CD14-positive monocyte (primary cell): ENCODE measurements at regions not wholly inside any gene's neighbourhood (a gene's known extent, or its start where the extent isn't known, plus 50 kb on each side); places are given as distances from the start of the nearest gene placed in this dataset.

Experiments used
- DNase-seq, 3 donors: peaks; one replicate each; pipeline ENCODE4 v3.0.0-alpha.2; 2011 to 2022
- H2AFZ ChIP-seq: 2 replicates; pipeline ENCODE4 v1.6.0; 2012; ENCODE audit warnings: mild to moderate bottlenecking, low read depth, low read length, inconsistent platforms; ENCODE audit not compliant: insufficient read depth, poor library complexity, severe bottlenecking
- H3K27ac ChIP-seq, 2 donors: 1 replicate in 1 of 2; 2 replicates in 1 of 2; pipeline ENCODE4 v1.5.1; 2012 to 2013; ENCODE audit warnings: low read length in 2 of 2, control low read depth in 1 of 2, inconsistent platforms in 1 of 2, low read depth in 1 of 2, mild to moderate bottlenecking in 1 of 2
- H3K27me3 ChIP-seq, 2 donors: one replicate each; pipeline versions ENCODE4 v1.6.0 to v1.6.1; 2011 to 2013; ENCODE audit warnings: low read length in 2 of 2; ENCODE audit not compliant: control insufficient read depth in 2 of 2, insufficient read depth in 2 of 2
- H3K36me3 ChIP-seq, 2 donors: replicated peaks in 1 of 2; 1 replicate in 1 of 2; 2 replicates in 1 of 2; pipeline versions ENCODE4 v1.5.1 to v1.6.1; 2012 to 2013; ENCODE audit warnings: low read length in 2 of 2, control low read depth in 1 of 2, inconsistent platforms in 1 of 2, mild to moderate bottlenecking in 1 of 2; ENCODE audit not compliant: insufficient read depth in 2 of 2, control insufficient read depth in 1 of 2
- H3K4me1 ChIP-seq, 2 donors: 1 replicate in 1 of 2; 2 replicates in 1 of 2; pipeline versions ENCODE4 v1.5.1 to v1.6.1; 2012 to 2013; ENCODE audit warnings: low read length in 2 of 2, control low read depth in 1 of 2, inconsistent platforms in 1 of 2, mild to moderate bottlenecking in 1 of 2, moderate library complexity in 1 of 2; ENCODE audit not compliant: insufficient read depth in 2 of 2, control insufficient read depth in 1 of 2
- H3K4me2 ChIP-seq: replicated peaks from 2 replicates; pipeline ENCODE3; 2012; ENCODE audit warnings: low read length, moderate library complexity, mild to moderate bottlenecking; ENCODE audit not compliant: poor library complexity, severe bottlenecking; ENCODE audit errors: extremely low read depth
- H3K4me3 ChIP-seq, 3 experiments: fragments of 200-600 bp in 1 of 3; sonication (generic) in 1 of 3; replicated peaks in 1 of 3; 1 replicate in 2 of 3; 2 replicates in 1 of 3; pipeline ENCODE4 v1.5.1; 2011 to 2013; ENCODE audit warnings: low read length in 3 of 3, mild to moderate bottlenecking in 3 of 3, control low read depth in 2 of 3, low read depth in 2 of 3, inconsistent platforms in 1 of 3, moderate library complexity in 1 of 3
- H3K79me2 ChIP-seq: 2 replicates; pipeline ENCODE4 v1.6.0; 2012; ENCODE audit warnings: mild to moderate bottlenecking, control low read depth, inconsistent platforms, low read length, moderate library complexity; ENCODE audit not compliant: insufficient read depth
- H3K9ac ChIP-seq: 2 replicates; pipeline ENCODE4 v1.6.0; 2017; ENCODE audit warnings: low read length, mild to moderate bottlenecking; ENCODE audit not compliant: insufficient read depth, poor library complexity, severe bottlenecking
- H3K9me3 ChIP-seq, 2 donors: replicated peaks in 1 of 2; 1 replicate in 1 of 2; 2 replicates in 1 of 2; pipeline versions ENCODE4 v1.5.1 to v1.6.1; 2012 to 2013; ENCODE audit warnings: low read length in 2 of 2, control low read depth in 1 of 2; ENCODE audit not compliant: control insufficient read depth in 1 of 2, insufficient read depth in 1 of 2
- H4K20me1 ChIP-seq: 2 replicates; pipeline ENCODE4 v1.6.0; 2012; ENCODE audit warnings: mild to moderate bottlenecking, low read length, control low read depth, moderate library complexity; ENCODE audit not compliant: insufficient read depth
- H3K27ac Mint-ChIP-seq, 7 donors: one replicate each; pipeline ENCODE4 v1.8.0; 2020; ENCODE audit warnings: mild to moderate bottlenecking in 7 of 7, mixed read lengths in 7 of 7, moderate library complexity in 6 of 7, inconsistent platforms in 2 of 7
- H3K27me3 Mint-ChIP-seq, 3 donors: one replicate each; pipeline ENCODE4 v1.8.0; 2021 to 2022; ENCODE audit warnings: low read depth in 3 of 3, mild to moderate bottlenecking in 3 of 3, mixed read lengths in 3 of 3, moderate library complexity in 3 of 3, inconsistent platforms in 1 of 3
- H3K36me3 Mint-ChIP-seq, 2 donors: one replicate each; pipeline ENCODE4 v1.8.0; 2020; ENCODE audit warnings: mixed read lengths in 2 of 2, inconsistent platforms in 1 of 2, mild to moderate bottlenecking in 1 of 2
- H3K4me1 Mint-ChIP-seq: one replicate; pipeline ENCODE4 v1.8.0; 2020; ENCODE audit warnings: mild to moderate bottlenecking, mixed read lengths
- H3K4me3 Mint-ChIP-seq, 2 donors: one replicate each; pipeline ENCODE4 v1.8.0; 2020; ENCODE audit warnings: mild to moderate bottlenecking in 2 of 2, mixed read lengths in 2 of 2, moderate library complexity in 1 of 2
- H3K9me3 Mint-ChIP-seq, 7 donors: one replicate each; pipeline ENCODE4 v1.8.0; 2020 to 2022; ENCODE audit warnings: mixed read lengths in 7 of 7, mild to moderate bottlenecking in 6 of 7, moderate library complexity in 6 of 7, inconsistent platforms in 2 of 7
- WGBS: methylation state at CpG from one replicate; pipeline ENCODE4 v1.1.5; 2013; ENCODE audit warnings: missing lambda C conversion rate; ENCODE audit not compliant: insufficient coverage; 5-methylcytosine and 5-hydroxymethylcytosine counted together
- intact Hi-C, 2 donors: fragments of 100-400 bp; cut with micrococcal nuclease; formaldehyde crosslinking; loops; one replicate each; pipeline versions ENCODE4 v1.15.0 to v1.15.1; 2023
- TF ChIP-seq, protein P1 (sequence below): fragments of 200-600 bp; IDR thresholded peaks from one replicate; pipeline ENCODE4 v1.8.0; 2022; ENCODE audit warnings: antibody characterized with exemption, mild to moderate bottlenecking

DNA sequence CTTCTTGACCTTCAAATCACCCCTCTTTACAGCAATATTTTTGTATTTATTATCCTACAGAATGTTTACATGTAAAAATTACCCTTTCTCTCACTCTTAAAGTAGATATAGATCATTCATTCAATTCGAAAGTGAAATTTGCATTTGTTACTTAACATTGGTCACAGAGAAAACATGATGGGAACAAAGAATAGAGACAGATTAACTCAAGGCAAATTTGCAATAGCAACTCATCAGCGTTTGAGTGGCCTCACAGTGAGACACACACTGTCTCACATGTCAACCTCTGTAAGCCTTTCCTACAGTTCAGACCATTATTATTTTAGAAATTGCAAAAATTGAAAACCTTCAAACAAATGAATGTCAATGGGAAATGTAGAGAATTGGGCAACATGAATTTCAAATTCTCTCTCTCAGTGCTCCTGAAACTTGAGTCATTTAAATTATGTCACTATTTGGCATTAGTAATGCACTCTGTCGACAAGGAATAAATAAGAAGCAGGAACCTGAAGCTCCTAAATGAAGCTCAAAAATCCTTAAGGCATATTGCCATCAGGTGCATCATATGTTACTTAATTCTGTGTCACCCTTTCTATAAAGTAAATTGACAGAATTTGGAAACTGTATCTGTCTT is 148.3 kb upstream of the ANXA10 start:
- no peak overlapping the region for H3K27ac Mint-ChIP-seq

DNA sequence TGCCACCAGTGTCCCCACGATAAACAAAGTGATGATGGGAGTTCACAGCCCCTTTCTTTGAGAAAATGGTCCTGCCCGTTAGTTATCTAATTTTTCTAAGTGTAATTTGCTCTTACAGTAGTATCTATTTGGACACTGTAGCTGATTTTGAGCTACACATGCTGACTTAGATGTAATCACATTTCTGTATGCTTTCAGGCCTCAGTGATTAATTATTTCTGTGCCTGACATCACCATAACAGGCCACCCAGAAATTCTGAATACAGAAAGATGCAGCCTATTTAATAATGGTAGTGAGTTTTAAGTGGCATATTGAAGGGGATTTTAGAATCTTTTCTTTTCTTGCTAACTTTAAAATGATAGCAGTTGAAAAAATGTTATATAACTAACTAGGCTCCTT is 147.6 kb upstream of the ANXA10 start:
- Mint-ChIP-seq H3K27me3 (no peaks in the 10 kb centered on the region), H3K4me1 (no peaks in the 10 kb centered on the region), H3K9me3 (peaks cover 0 to 2% (median 0%) of the 10 kb centered on the region in 7 donors), H3K36me3 (no peaks in the 10 kb centered on the region), H3K4me3 (no peak overlapping the region), H3K27ac (no peak overlapping the region)
- Histone ChIP-seq H3K4me2 (no peak overlapping the region), H3K27me3 (no peaks in the 10 kb centered on the region), H4K20me1 (no peaks in the 10 kb centered on the region), H3K36me3 (no peaks in the 10 kb centered on the region), H3K9ac (no peak overlapping the region), H3K27ac (no peak overlapping the region), H3K4me3 (no peak overlapping the region), H3K9me3 (no peaks in the 10 kb centered on the region), H2AFZ (no peak overlapping the region), H3K79me2 (no peaks in the 10 kb centered on the region), H3K4me1 (no peaks in the 10 kb centered on the region)
- no peak for DNase-seq
- no CpG with 5 or more reads among the region's 2 CpGs for WGBS
- intact Hi-C loops, result no loop called here
- TF ChIP-seq, protein P1, sequence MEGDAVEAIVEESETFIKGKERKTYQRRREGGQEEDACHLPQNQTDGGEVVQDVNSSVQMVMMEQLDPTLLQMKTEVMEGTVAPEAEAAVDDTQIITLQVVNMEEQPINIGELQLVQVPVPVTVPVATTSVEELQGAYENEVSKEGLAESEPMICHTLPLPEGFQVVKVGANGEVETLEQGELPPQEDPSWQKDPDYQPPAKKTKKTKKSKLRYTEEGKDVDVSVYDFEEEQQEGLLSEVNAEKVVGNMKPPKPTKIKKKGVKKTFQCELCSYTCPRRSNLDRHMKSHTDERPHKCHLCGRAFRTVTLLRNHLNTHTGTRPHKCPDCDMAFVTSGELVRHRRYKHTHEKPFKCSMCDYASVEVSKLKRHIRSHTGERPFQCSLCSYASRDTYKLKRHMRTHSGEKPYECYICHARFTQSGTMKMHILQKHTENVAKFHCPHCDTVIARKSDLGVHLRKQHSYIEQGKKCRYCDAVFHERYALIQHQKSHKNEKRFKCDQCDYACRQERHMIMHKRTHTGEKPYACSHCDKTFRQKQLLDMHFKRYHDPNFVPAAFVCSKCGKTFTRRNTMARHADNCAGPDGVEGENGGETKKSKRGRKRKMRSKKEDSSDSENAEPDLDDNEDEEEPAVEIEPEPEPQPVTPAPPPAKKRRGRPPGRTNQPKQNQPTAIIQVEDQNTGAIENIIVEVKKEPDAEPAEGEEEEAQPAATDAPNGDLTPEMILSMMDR, result no peak

More for the DNA sequence above, 148.3 kb upstream of the ANXA10 start:
- no peak overlapping the region for H2AFZ ChIP-seq
- H3K27ac ChIP-seq, result no peak overlapping the region
- no peaks in the 10 kb centered on the region for H4K20me1 ChIP-seq
- Mint-ChIP-seq H3K36me3 (no peaks in the 10 kb centered on the region), H3K27me3 (no peaks in the 10 kb centered on the region), H3K4me1 (no peaks in the 10 kb centered on the region), H3K4me3 (no peak overlapping the region), H3K9me3 (peaks cover 0 to 2% (median 0%) of the 10 kb centered on the region in 7 donors)
- no peaks in the 10 kb centered on the region for H3K9me3 ChIP-seq
- no peaks in the 10 kb centered on the region for H3K4me1 ChIP-seq
- no CpG with 5 or more reads among the region's 3 CpGs for WGBS
- H3K27me3 ChIP-seq, result no peaks in the 10 kb centered on the region
- no peak for DNase-seq
- H3K79me2 ChIP-seq, result no peaks in the 10 kb centered on the region
- intact Hi-C loops, result no loop called here
- H3K9ac ChIP-seq, result no peak overlapping the region
- no peak overlapping the region for H3K4me3 ChIP-seq
- TF ChIP-seq, protein P1, result no peak
- H3K36me3 ChIP-seq, result no peaks in the 10 kb centered on the region
- H3K4me2 ChIP-seq, result no peak overlapping the region
